ELR (cell line): ENCODE measurements at regions not wholly inside any gene's neighbourhood (a gene's known extent, or its start where the extent isn't known, plus 50 kb on each side); places are given as distances from the start of the nearest gene placed in this dataset.

Source experiments
- DNase-seq: peaks from one replicate; pipeline ENCODE4 v3.0.0-alpha.2; 2015; ENCODE audit warnings: low read depth

DNA sequence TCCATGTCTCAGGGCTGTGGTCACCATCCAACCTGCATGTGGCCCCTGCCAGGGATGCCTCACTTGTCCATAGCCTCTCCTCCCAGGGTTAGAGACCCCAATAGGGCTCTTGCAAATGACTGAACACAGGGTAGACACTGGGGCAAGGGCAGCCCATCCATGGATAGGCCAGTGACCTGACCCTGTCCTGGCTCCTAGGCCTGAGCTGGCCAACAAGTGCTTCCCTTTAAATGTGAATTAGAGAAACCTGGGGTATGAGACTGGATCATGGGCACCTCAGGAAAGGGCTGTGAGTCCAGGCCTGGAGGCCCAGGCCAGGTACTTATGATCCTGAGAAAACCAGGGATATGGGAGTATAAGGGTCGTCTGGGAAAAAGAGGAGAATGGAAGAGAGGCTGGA lies 64.5 kb downstream of the COPS8 start:
- no peak for DNase-seq

DNA sequence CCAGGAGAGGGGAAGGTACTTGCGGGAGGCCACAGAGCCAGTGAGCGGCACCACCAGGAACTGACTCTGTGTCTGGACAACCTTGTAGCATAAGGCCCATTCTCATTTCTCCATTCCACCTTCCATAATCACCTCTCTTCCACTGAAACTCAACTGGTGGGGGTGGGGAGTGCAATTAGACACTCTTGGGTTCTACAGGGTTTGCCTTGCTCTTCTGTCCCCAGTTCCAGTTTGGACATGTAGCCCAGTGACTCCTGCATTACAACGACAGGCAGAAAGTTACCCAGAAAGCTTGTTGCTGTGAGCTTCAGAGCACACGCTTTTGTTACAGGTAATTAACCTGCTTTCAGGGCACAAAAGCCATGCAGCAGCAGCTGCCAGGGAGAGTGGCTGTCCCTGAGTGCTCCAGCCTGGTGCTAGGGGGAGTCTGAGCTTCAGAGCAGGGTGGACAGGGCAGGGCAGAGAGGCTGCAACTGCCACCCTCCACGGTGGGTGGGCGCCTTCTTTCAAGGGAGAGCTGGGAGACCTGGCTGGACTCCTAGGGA lies 65.2 kb downstream of the COPS8 start:
- no peak for DNase-seq

GRCh38 chr2:237152361-237152760 lies 66.7 kb downstream of the COPS8 start:
- peak; percentile 23 for DNase-seq

DNA sequence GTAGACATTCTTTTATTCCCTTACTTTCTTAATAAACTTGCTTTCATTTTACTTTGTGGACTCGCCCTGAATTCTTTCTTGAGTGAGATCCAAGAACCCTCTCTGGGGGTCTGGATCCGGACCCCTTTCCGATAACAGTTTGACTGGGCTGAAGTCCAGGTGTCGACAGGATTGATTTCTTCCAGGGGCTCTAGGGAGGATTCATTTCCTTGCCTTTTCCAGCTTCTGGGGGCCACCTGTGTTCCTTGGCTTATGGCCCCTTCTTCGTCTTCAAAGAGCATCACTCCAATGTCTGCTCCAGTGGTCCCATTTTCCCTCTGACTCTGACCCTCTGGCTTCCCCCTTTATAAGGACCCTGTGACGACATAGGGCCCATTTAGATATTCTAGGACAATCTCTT lies 67.5 kb downstream of the COPS8 start:
- no peak for DNase-seq

DNA sequence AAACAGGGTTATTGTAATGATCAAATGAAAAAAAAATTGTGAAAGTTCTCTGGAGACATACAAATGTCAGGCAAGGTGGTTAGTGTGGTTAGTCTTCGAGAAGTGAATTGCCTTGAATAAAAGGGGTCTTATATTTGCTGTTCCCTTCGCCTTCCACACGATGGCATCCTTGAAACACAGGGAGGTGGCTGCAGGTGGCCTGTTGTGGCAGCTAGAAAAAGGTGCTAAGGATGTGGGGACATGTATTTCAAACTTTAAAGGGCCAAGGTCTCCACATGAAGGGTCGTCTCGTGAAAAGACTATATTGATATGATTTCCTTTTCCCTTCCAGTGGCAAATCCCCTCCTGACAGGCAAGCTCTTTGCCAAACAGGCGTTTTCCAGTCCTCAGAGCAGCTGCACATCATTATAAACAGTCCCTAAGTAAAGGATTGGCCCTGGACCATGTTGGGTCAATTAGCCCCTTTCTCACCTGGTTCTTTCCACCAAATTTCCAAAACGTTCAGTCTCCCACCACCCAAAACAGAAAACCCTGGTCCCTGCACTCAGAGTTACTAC lies 68.5 kb downstream of the COPS8 start:
- DNase-seq = peak; percentile 78

DNA sequence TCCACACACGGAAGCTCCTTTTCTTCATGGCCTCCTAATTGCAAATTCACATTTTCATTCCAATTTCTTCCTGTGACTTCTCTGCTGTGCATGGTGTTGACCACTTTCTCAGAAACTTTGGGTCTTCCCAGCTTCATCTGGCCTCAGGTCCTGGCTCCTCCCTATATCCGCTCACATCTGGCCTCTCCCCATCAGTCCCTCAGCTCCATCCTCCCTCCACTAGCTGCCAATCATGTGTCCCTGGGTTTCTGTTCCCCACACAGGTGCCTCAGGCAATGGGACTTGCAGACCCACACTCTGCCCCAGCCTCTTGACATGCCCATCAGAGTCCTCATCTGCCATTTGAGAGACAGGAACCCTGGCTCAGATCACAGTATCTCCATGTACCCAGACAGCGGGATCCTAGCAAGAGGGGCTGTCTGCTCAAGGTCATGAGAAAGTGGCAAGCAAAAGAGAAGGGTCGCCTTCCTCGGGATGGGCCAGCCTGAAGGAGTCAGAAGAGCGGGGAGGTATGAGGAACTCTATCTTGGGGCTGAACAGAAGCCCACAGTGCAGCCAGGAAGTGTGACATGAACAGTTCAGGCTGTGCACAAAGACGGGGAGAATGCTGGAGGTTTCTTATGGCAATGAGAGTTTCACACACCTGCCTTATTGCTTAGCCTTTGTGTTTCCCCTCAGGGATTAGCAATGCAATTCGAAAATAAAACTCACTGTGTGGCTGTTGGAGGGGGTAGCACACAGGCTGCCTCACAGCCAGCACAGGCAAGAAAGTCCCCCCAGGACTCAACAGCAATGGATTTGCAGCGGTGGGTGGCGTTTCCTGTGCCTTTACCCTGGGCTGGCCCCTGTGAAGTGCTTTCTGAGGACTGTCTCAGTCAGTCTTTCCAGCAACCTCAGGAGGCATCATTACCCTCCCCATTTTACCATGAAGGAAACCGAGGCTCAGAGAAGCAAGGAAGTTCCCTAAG lies 69.5 kb downstream of the COPS8 start:
- no peak for DNase-seq

GRCh38 chr2:237156031-237156856 lies 70.6 kb downstream of the COPS8 start:
- DNase-seq = peak; percentile 91

DNA sequence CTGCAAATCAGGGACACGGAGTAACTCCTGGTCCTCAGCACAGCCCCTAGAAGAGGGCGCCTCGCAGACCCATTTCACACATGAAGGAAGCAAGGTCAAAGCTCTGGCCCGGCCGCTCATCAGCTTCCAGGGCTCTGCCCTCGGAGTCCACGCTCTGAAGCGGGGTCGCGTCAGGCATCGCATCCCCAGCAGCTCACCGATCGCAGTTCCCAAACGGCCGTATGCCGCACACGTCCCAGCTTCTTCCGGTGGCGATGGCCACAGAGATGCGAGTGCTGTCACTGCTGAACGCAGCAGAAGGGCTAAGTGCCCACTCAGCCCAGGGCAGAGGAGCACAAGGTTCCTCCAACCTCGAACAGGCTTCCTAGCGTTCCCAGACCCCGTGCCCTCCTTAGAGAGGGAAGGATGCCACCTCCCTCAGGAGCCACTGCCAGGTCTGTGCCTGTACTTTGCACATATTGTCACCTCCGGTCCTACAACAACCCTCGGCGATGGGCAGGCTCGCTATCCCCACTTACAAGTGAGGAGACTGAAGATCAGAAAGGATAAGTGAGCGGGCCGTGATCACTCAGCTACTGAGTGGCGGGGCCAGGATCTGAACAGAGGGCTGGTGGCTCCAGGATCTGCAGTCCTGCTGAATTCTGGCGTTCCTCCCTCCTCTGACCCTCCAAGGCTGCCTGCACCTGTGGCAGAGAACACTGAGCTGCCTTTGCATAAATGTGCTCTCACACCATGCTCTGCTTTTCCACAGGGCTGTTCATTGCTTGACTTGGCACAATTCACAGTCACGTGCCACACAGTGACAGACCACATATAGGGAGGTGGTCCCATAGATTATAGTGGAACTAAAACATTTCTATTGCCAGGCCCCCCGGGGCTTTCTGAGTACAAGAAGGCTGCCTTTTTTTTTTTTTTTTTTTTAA lies 71.4 kb downstream of the COPS8 start:
- DNase-seq = no peak

DNA sequence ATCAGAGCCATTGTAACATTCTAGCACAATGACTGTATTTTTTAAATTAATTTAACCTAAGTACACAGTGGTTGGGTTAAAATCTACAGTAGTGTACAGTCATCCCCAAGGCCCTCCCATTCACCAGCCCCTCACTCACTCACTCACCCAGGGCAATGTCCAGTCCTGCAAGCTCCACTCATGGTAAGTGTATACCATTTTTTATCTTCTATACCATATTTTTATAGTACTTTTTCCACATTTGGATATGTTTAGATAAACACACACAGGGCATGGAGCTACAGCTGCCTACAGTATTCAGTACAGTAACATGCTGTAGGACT lies 72.1 kb downstream of the COPS8 start:
- DNase-seq = no peak

GRCh38 chr2:237158194-237158593 lies 72.5 kb downstream of the COPS8 start:
- no peak for DNase-seq

GRCh38 chr2:237159006-237159911 lies 73.6 kb downstream of the COPS8 start:
- no peak for DNase-seq

DNA sequence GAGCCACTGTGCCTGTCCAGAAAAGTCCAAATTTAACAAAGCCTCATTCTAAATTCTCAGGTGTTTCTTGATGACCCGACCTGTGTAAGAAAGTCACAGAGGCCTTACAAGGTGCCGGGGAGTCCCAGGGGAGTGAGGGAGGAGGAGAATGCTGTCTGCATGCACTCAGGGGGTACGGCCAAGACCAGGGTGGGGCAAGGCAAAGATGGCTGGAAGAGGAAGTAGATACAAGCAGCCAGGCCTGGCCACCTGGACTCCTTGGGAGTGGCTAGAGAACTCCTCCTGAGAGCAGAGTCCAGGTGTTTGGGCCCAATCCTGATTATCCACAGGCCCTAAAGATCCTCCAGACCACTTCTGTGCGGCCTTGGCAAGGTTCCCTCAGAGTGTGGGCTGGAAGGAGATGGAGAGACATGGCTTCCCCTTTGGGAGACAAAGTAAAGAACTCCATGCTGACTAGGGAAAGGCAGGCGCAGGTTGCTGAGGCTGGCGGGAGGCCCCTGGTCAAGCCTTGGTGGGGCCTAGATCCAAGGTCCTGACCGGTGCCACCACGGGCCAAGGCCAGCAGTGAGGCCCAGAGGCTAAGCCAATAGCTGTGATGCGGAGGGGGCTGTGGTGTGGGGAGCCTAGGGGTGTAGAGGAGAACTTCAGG lies 74.7 kb downstream of the COPS8 start:
- DNase-seq = no peak

- no peak for DNase-seq
Measured at GRCh38 chr2:237161189-237161588, 75.5 kb downstream of the COPS8 start.

DNA sequence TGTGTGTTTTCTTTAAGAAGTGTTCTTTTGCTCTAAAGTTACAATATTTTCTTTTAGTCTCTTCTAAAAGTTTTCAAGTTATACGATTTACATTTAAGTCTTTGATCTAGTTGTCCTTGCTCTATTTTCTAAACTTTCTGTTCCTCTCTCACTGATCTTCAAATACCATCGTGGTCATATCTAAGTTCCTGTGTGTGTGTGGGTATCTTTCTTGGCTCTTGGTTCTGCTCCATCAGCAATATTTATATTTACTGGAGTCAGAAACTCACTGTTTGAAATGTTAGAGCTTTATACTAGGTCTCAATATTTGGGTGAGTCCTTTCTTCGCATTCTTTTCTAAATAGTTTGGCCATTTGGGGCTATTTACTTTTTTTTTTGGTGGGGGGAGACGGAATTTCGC lies 77.3 kb downstream of the COPS8 start:
- no peak for DNase-seq

- DNase-seq = no peak
Measured at GRCh38 chr2:237164474-237165042, 78.9 kb downstream of the COPS8 start.

DNA sequence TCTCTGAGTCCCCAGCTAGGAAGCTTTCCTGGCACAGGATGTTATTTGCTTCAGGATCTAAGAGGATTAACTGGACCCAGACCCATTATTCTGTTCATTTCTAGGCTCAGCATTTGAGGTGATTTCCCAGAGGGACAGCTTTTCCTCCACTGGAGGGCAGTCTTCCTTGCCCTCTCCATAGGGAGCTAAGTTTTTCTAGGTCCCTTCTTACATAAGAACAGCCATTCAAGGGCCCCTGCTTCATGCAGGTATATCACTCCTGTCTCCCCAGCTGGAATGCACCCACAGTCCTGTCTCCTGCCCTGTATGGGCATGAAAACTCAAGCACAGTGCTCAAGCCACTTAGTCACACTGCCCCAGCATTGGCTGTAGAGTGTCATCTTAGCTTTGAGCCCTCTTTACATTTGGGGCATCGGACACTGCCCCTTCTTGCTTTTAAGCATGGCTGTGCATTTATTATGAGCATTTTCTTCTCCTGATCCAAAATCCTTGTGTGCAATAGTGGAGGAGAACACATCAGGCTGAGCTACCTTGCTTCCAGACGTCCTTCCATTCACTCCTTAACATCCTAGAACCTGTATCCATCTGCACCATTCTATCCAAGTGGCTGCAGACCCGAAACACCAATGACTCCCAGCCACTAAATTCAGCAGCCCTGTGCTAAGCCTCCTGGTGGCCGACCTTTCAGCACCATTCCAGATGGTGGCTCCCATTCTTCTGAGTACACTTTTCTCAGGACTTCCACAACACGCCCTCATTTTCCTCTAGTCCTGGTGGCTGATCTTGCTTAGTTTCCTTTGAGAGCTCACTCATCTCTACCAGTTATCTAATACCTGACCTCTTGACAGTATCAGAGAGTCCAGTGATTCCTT lies 80.0 kb downstream of the COPS8 start:
- DNase-seq = peak; percentile 68

- DNase-seq = no peak
Measured at GRCh38 chr2:237167038-237167437, 81.3 kb downstream of the COPS8 start.

GRCh38 chr2:237167934-237168333 lies 82.2 kb downstream of the COPS8 start:
- no peak for DNase-seq

DNA sequence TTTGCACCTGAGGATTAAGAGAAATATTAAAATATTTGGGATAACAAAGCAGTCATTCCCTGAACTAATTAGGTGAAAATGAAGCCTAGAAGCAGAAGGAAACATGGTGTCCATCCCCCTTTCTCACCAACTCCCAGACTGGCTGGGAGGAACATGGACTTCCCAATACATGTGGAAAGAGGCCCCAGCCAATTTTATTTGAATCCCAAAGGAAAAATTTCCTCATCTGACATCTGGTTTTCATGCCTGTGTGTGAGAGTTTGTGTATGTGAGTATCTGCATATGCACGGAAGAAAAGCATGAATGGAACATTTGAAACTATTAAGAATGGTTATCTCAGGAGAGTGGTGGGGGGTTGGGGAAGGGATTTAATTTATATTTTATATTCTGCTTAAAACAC lies 84.3 kb downstream of the COPS8 start:
- no peak for DNase-seq
